Loucy (cell line): ENCODE measurements at regions not wholly inside any gene's neighbourhood (a gene's known extent, or its start where the extent isn't known, plus 50 kb on each side); places are given as distances from the start of the nearest gene placed in this dataset.

ENCODE experiments used
- EZH2phosphoT487 ChIP-seq: fragments of 200-600 bp; IDR thresholded peaks from 2 replicates; pipeline ENCODE4 v1.6.1; 2018; ENCODE audit warnings: antibody characterized with exemption, mild to moderate bottlenecking, moderate library complexity, borderline replicate concordance
- TF ChIP-seq, protein P1 (sequence below): fragments of 200-600 bp; sonication (generic); conservative IDR thresholded peaks from 2 replicates; pipeline ENCODE4 v1.5.1; 2014; ENCODE audit warnings: mild to moderate bottlenecking, antibody characterized with exemption, low read length

DNA sequence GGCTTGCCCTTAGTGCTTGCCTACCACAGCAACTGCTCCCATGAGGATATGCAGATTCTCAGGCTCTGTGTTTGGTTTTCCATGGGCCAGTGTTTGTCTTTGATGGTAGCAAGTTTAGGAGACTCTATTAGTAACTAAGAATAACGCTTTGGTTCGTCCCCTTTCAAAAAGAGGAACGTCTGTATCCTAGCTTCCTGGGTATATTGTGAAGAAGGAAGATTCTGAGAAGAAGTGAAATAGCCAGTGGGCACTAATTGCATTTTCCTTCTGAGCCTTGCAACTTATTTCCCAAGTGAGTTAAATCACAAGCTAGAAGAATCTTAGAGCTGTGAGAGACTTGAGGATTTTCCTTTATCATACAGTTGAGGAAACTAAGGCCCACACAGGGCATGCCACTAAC lies 376.8 kb downstream of the PIK3R1 start:
- TF ChIP-seq, protein P1, sequence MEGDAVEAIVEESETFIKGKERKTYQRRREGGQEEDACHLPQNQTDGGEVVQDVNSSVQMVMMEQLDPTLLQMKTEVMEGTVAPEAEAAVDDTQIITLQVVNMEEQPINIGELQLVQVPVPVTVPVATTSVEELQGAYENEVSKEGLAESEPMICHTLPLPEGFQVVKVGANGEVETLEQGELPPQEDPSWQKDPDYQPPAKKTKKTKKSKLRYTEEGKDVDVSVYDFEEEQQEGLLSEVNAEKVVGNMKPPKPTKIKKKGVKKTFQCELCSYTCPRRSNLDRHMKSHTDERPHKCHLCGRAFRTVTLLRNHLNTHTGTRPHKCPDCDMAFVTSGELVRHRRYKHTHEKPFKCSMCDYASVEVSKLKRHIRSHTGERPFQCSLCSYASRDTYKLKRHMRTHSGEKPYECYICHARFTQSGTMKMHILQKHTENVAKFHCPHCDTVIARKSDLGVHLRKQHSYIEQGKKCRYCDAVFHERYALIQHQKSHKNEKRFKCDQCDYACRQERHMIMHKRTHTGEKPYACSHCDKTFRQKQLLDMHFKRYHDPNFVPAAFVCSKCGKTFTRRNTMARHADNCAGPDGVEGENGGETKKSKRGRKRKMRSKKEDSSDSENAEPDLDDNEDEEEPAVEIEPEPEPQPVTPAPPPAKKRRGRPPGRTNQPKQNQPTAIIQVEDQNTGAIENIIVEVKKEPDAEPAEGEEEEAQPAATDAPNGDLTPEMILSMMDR, result no peak
- no peak for TF ChIP-seq EZH2phosphoT487
